ENCODE measurements at regions not wholly inside any gene's neighbourhood (a gene's known extent, or its start where the extent isn't known, plus 50 kb on each side); places are given as distances from the start of the nearest gene placed in this dataset.
"Not testable (repeated sequence)": the region's sequence is repeated elsewhere in the genome, so short reads cannot be mapped to it uniquely, and the experiment has no call there.

GRCh38 chr11:89616161-89616560 is 93.9 kb upstream of the TRIM77 start:
- DNase-seq, result not testable (repeated sequence)

- DNase-seq, result peak; percentile 2
Measured at GRCh38 chr11:89616999-89617602, 93.0 kb upstream of the TRIM77 start.

- not testable (repeated sequence) for DNase-seq
Measured at GRCh38 chr11:89620721-89621120, 89.4 kb upstream of the TRIM77 start.

- no peak for DNase-seq
Measured at GRCh38 chr11:89625171-89625570, 84.9 kb upstream of the TRIM77 start.

- DNase-seq, result no peak
Measured at GRCh38 chr11:89626366-89626765, 83.7 kb upstream of the TRIM77 start.

GRCh38 chr11:89626881-89627280 is 83.2 kb upstream of the TRIM77 start:
- not testable (repeated sequence) for DNase-seq

GRCh38 chr11:89633135-89633705 is 76.9 kb upstream of the TRIM77 start:
- DNase-seq, result no peak

- not testable (repeated sequence) for DNase-seq
Measured at GRCh38 chr11:89640777-89641176, 69.3 kb upstream of the TRIM77 start.

- DNase-seq, result not testable (repeated sequence)
Measured at GRCh38 chr11:89648232-89648631, 61.9 kb upstream of the TRIM77 start.

- not testable (repeated sequence) for DNase-seq
Measured at GRCh38 chr11:89648996-89649395, 61.1 kb upstream of the TRIM77 start.

GRCh38 chr11:89654669-89655068 is 55.4 kb upstream of the TRIM77 start:
- DNase-seq, result not testable (repeated sequence)

- not testable (repeated sequence) for DNase-seq
Measured at GRCh38 chr11:89658767-89659166, 51.3 kb upstream of the TRIM77 start.

GRCh38 chr11:89659414-89659813 is 50.7 kb upstream of the TRIM77 start:
- not testable (repeated sequence) for DNase-seq

- no peak for DNase-seq
Measured at GRCh38 chr11:89660234-89660633, 49.9 kb upstream of the TRIM77 start.

All from hematopoietic multipotent progenitor cell treated with erythropoietin and hydrocortisone succinate and interleukin-3 and kit ligand, for 6 days (in vitro differentiated cells).